HFF-Myc (cell line): ENCODE measurements at regions not wholly inside any gene's neighbourhood (a gene's known extent, or its start where the extent isn't known, plus 50 kb on each side); places are given as distances from the start of the nearest gene placed in this dataset.

Experiments used
- DNase-seq: peaks from one replicate; pipeline ENCODE4 v3.0.0-alpha.2; 2011; ENCODE audit warnings: low read depth; ENCODE audit errors: extremely low read depth
- H3K4me3 ChIP-seq: replicated peaks from 2 replicates; pipeline ENCODE4 v1.5.1; 2011; ENCODE audit warnings: low read depth, mild to moderate bottlenecking, control low read depth, low read length
- TF ChIP-seq, protein P1 (sequence below): IDR thresholded peaks from 2 replicates; pipeline ENCODE4 v1.5.1; 2012; ENCODE audit warnings: mild to moderate bottlenecking, low read depth, low read length, control low read depth; ENCODE audit errors: missing control alignments

GRCh38 chr11:43212279-43212678, 99.5 kb upstream of the API5 start:
- H3K4me3 ChIP-seq: no peak overlapping the region
- no peak for DNase-seq

GRCh38 chr11:43214471-43214870, 97.3 kb upstream of the API5 start:
- TF ChIP-seq, protein P1, sequence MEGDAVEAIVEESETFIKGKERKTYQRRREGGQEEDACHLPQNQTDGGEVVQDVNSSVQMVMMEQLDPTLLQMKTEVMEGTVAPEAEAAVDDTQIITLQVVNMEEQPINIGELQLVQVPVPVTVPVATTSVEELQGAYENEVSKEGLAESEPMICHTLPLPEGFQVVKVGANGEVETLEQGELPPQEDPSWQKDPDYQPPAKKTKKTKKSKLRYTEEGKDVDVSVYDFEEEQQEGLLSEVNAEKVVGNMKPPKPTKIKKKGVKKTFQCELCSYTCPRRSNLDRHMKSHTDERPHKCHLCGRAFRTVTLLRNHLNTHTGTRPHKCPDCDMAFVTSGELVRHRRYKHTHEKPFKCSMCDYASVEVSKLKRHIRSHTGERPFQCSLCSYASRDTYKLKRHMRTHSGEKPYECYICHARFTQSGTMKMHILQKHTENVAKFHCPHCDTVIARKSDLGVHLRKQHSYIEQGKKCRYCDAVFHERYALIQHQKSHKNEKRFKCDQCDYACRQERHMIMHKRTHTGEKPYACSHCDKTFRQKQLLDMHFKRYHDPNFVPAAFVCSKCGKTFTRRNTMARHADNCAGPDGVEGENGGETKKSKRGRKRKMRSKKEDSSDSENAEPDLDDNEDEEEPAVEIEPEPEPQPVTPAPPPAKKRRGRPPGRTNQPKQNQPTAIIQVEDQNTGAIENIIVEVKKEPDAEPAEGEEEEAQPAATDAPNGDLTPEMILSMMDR: no peak
- DNase-seq: no peak
- H3K4me3 ChIP-seq: no peak overlapping the region

More at GRCh38 chr11:43212279-43212678, 99.5 kb upstream of the API5 start:
- TF ChIP-seq, protein P1: no peak

GRCh38 chr11:43217849-43218248, 93.9 kb upstream of the API5 start:
- DNase-seq: no peak
- no peak overlapping the region for H3K4me3 ChIP-seq
- TF ChIP-seq, protein P1: no peak

DNA sequence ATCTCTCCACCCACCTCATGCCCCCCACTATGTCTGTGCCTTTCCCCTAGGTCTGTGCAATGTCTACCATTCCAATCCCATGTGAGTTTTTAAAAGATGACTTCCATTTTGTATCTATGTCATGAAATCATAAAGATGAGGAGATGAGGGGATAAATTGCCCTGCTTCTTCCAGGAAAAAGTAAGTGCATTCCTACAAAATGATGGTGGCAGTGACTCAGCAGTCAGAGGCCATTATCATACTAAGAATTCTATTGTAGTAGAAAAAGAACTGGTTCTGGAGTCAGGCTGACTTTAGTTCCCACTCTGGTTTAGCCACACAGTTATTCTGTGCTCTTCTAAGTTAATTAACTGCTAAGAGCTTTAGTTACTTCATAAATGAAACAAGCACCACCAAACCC, 89.6 kb upstream of the API5 start:
- DNase-seq: no peak
- H3K4me3 ChIP-seq: no peak overlapping the region
- TF ChIP-seq, protein P1: no peak

DNA sequence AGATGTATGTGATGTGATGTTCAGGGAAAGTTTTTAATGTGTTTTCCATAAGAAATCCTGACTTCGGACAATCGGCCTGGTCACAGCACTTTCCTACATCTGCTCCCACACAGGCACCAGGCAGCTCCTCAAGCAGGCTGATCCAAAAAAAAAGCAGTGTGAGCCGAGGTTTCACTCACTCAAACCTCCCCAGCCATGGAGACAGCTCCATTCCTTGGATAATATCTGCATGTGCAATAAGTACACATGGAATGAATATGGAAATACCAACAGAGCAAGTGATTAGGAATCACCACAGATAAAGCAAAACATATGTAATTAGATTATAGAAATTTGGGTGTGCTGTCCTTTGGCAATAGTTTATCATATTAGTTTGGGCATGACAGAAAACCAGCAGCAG, 88.8 kb upstream of the API5 start:
- no peak for DNase-seq
- TF ChIP-seq, protein P1: no peak
- no peak overlapping the region for H3K4me3 ChIP-seq

DNA sequence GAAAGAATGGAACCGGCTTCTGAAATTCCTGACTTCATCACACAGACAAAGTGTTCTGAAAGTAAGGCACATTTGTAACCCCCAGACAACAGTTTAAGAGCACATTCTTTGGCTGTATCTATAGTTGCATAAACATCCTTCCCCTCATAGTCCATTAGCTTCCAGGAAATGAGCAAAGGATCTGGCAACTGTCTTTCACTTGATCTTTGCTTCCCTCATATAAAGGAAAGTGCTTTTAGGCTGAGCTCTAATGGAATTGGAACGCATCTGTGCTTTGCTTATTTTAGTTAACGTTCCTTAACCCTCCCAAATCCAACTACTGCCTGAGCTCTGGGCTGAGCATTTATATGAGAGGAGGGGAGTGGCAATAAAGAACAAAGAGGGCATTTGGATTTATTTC, 76.9 kb upstream of the API5 start:
- no peak for DNase-seq
- TF ChIP-seq, protein P1: no peak
- no peak overlapping the region for H3K4me3 ChIP-seq

GRCh38 chr11:43238341-43238740, 73.5 kb upstream of the API5 start:
- DNase-seq: no peak
- TF ChIP-seq, protein P1: no peak
- no peak overlapping the region for H3K4me3 ChIP-seq
